OCI-LY3 (cell line): ENCODE measurements at regions not wholly inside any gene's neighbourhood (a gene's known extent, or its start where the extent isn't known, plus 50 kb on each side); places are given as distances from the start of the nearest gene placed in this dataset.

Source experiments
- EZH2phosphoT487 ChIP-seq: fragments of 200-600 bp; shearing (Covaris generic); IDR thresholded peaks from 2 replicates; pipeline ENCODE4 v1.6.1; 2018; ENCODE audit warnings: antibody characterized with exemption, mixed run types, low read depth
- TF ChIP-seq, protein P1 (sequence below): fragments of 200-600, 300-600 bp; sonication (generic); IDR thresholded peaks from 2 replicates; pipeline ENCODE4 v1.5.1; 2014; ENCODE audit warnings: antibody characterized with exemption, low read length, low read depth

DNA sequence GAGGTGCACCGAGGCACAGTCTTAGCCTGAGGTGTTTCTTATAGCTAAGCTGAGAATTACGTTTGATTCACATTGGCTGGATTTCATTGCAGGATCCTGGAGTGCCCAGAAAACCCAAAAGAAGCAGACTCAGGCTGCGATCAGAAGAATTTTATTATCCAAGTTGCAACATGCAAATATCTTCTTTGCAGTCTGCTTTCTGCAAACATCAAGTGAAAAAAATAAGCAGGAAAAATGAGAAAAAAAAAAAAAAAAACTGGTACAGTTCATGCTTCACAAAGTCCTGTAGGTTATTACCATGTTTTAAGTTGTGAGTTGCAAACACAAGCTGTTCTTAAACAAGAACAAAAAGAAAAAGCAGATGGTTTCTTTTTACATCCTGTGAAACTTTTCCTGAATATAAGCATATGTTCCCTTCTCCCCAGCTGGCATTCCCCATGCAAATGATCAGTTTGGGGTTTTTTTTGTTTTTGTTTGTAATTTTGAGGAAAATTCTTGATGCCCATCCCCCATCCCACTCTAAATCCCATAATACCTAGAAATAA, 349.0 kb downstream of the CBLN4 start:
- TF ChIP-seq, protein P1, sequence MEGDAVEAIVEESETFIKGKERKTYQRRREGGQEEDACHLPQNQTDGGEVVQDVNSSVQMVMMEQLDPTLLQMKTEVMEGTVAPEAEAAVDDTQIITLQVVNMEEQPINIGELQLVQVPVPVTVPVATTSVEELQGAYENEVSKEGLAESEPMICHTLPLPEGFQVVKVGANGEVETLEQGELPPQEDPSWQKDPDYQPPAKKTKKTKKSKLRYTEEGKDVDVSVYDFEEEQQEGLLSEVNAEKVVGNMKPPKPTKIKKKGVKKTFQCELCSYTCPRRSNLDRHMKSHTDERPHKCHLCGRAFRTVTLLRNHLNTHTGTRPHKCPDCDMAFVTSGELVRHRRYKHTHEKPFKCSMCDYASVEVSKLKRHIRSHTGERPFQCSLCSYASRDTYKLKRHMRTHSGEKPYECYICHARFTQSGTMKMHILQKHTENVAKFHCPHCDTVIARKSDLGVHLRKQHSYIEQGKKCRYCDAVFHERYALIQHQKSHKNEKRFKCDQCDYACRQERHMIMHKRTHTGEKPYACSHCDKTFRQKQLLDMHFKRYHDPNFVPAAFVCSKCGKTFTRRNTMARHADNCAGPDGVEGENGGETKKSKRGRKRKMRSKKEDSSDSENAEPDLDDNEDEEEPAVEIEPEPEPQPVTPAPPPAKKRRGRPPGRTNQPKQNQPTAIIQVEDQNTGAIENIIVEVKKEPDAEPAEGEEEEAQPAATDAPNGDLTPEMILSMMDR, result no peak
- TF ChIP-seq EZH2phosphoT487, result no peak
